Activated naive CD8-positive, alpha-beta T cell treated with anti-CD3 and anti-CD28 coated beads for 36 hours (primary cell): ENCODE measurements at regions not wholly inside any gene's neighbourhood (a gene's known extent, or its start where the extent isn't known, plus 50 kb on each side); places are given as distances from the start of the nearest gene placed in this dataset.

Source experiments
- DNase-seq: peaks from one replicate; pipeline ENCODE4 v3.0.0; 2021
- H3K27ac Mint-ChIP-seq: one replicate; pipeline ENCODE4 v1.8.0; 2022; ENCODE audit warnings: mild to moderate bottlenecking, moderate library complexity, mixed read lengths
- H3K27me3 Mint-ChIP-seq: one replicate; pipeline ENCODE4 v1.8.0; 2022; ENCODE audit warnings: mild to moderate bottlenecking, mixed read lengths
- H3K36me3 Mint-ChIP-seq: one replicate; pipeline ENCODE4 v1.8.0; 2021; ENCODE audit warnings: mild to moderate bottlenecking, mixed read lengths
- H3K4me1 Mint-ChIP-seq: one replicate; pipeline ENCODE4 v1.8.0; 2021; ENCODE audit warnings: mixed read lengths
- H3K4me3 Mint-ChIP-seq: one replicate; pipeline ENCODE4 v1.8.0; 2022; ENCODE audit warnings: mild to moderate bottlenecking, moderate library complexity, mixed read lengths
- H3K9me3 Mint-ChIP-seq: one replicate; pipeline ENCODE4 v1.8.0; 2022; ENCODE audit warnings: mixed read lengths

GRCh38 chr15:48016865-48017264 lies 103.9 kb upstream of the SLC24A5 start:
- H3K27me3 Mint-ChIP-seq: peaks cover 5% of the 10 kb centered on the region
- DNase-seq: no peak
- no peaks in the 10 kb centered on the region for H3K4me1 Mint-ChIP-seq
- H3K27ac Mint-ChIP-seq: no peak overlapping the region
- no peak overlapping the region for H3K4me3 Mint-ChIP-seq
- H3K36me3 Mint-ChIP-seq: no peaks in the 10 kb centered on the region
- H3K9me3 Mint-ChIP-seq: no peaks in the 10 kb centered on the region

DNA sequence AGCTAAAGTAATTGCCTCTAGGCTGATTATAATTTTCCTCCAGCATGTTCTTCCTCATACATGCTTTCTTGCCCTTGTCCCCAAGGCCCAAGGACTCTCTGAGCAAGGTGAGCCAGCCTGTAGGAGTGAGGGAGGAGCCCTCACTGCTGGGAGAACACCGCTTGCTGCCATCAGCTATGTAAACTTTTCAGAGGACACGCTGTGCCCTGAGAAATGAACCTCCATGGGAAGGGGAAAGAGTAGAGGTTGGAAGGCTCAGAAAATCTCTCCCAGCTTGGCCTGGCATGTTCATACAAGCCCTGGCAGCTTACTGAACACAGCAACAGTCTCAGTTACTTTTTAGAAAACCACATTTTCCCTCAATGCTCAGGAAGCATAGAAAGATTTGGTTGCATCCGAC lies 103.0 kb upstream of the SLC24A5 start:
- Mint-ChIP-seq H3K36me3 (no peaks in the 10 kb centered on the region), H3K27me3 (peaks cover 5% of the 10 kb centered on the region), H3K4me1 (no peaks in the 10 kb centered on the region), H3K9me3 (no peaks in the 10 kb centered on the region), H3K27ac (no peak overlapping the region), H3K4me3 (no peak overlapping the region)
- no peak for DNase-seq

- Mint-ChIP-seq H3K4me3 (no peak overlapping the region), H3K4me1 (no peaks in the 10 kb centered on the region), H3K36me3 (no peaks in the 10 kb centered on the region), H3K9me3 (no peaks in the 10 kb centered on the region), H3K27me3 (peaks cover under 1% of the 10 kb centered on the region), H3K27ac (no peak overlapping the region)
- no peak for DNase-seq
Measured at GRCh38 chr15:48020166-48020565, 100.6 kb upstream of the SLC24A5 start.

GRCh38 chr15:48021336-48022086 lies 99.3 kb upstream of the SLC24A5 start:
- DNase-seq: no peak
- Mint-ChIP-seq H3K36me3 (no peaks in the 10 kb centered on the region), H3K27ac (no peak overlapping the region), H3K9me3 (no peaks in the 10 kb centered on the region), H3K4me1 (no peaks in the 10 kb centered on the region), H3K27me3 (peaks cover 5% of the 10 kb centered on the region), H3K4me3 (no peak overlapping the region)

DNA sequence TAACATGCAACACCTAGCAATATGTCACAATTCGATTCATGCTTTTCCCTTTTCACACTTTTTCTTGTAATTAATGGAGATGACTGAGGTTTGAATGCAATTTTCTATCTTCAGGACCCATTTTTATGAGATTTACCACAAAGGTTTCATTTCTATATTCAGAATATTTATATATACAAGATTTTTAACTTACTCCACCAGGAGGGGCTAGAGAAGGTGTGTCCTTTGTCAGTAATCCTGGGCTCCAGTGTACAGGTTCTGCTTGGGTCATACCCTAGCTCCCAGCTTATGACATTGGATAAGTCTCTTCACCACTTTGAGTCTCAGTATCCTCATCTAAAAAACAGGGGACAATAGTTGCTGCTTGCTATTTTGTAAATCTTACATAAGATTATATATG lies 95.7 kb upstream of the SLC24A5 start:
- no peak for DNase-seq
- Mint-ChIP-seq H3K4me3 (no peak overlapping the region), H3K4me1 (no peaks in the 10 kb centered on the region), H3K27me3 (peaks cover 6% of the 10 kb centered on the region), H3K36me3 (no peaks in the 10 kb centered on the region), H3K9me3 (no peaks in the 10 kb centered on the region), H3K27ac (no peak overlapping the region)

DNA sequence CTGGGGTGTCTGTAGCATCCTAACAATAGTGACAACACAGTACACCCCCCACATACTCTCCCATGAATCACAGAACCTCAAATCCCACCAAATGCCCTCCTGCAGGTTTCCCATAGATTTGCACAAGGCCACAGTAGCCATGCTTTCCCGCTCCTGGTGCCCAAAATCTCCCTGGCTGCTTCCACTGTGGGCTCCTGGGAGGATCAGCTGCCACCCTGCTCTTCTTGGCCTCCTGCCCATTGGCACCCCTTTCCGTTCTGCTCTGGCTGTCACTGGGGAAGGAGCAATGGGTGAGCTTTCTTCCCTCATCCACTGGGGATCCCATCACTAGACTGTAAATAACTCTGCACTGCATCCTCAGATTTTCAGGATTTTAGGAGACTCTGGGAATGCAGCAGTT lies 92.1 kb upstream of the SLC24A5 start:
- H3K4me1 Mint-ChIP-seq: no peaks in the 10 kb centered on the region
- H3K9me3 Mint-ChIP-seq: no peaks in the 10 kb centered on the region
- no peaks in the 10 kb centered on the region for H3K36me3 Mint-ChIP-seq
- no peak overlapping the region for H3K27ac Mint-ChIP-seq
- no peak overlapping the region for H3K4me3 Mint-ChIP-seq
- no peak for DNase-seq
- peaks cover 16% of the 10 kb centered on the region for H3K27me3 Mint-ChIP-seq

- Mint-ChIP-seq H3K27me3 (peaks cover 16% of the 10 kb centered on the region), H3K9me3 (no peaks in the 10 kb centered on the region), H3K27ac (no peak overlapping the region), H3K4me1 (no peaks in the 10 kb centered on the region), H3K36me3 (no peaks in the 10 kb centered on the region), H3K4me3 (no peak overlapping the region)
- no peak for DNase-seq
Measured at GRCh38 chr15:48029642-48030041, 91.1 kb upstream of the SLC24A5 start.

GRCh38 chr15:48031466-48031865 lies 89.3 kb upstream of the SLC24A5 start:
- H3K27ac Mint-ChIP-seq: no peak overlapping the region
- no peaks in the 10 kb centered on the region for H3K9me3 Mint-ChIP-seq
- H3K4me1 Mint-ChIP-seq: no peaks in the 10 kb centered on the region
- H3K27me3 Mint-ChIP-seq: peaks cover 12% of the 10 kb centered on the region
- no peak for DNase-seq
- H3K4me3 Mint-ChIP-seq: no peak overlapping the region
- H3K36me3 Mint-ChIP-seq: no peaks in the 10 kb centered on the region

DNA sequence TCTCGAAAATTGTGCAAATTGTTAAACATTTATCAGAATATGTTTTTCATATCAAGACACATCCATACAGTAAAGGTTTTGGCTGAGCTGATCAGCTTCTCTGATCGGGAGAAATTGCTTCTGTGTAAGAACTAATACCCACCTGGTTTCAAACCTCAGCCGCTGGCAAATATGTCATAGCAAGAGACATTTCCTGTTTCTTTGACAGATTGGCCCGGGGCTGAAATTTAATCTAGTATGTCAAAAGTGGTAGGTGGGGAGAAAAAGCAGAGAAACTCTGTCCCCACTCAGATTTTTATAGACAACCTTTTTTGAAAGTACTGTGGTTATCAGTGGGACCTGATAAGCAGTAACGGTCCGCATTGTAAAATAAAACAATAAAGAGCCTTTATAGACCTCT lies 88.8 kb upstream of the SLC24A5 start:
- Mint-ChIP-seq H3K36me3 (no peaks in the 10 kb centered on the region), H3K4me3 (no peak overlapping the region), H3K9me3 (no peaks in the 10 kb centered on the region), H3K4me1 (no peaks in the 10 kb centered on the region), H3K27me3 (peaks cover 11% of the 10 kb centered on the region), H3K27ac (no peak overlapping the region)
- DNase-seq: no peak

GRCh38 chr15:48032911-48033310 lies 87.9 kb upstream of the SLC24A5 start:
- Mint-ChIP-seq H3K9me3 (no peaks in the 10 kb centered on the region), H3K4me3 (no peak overlapping the region), H3K27ac (no peak overlapping the region), H3K27me3 (peaks cover 16% of the 10 kb centered on the region), H3K4me1 (no peaks in the 10 kb centered on the region), H3K36me3 (no peaks in the 10 kb centered on the region)
- DNase-seq: no peak

DNA sequence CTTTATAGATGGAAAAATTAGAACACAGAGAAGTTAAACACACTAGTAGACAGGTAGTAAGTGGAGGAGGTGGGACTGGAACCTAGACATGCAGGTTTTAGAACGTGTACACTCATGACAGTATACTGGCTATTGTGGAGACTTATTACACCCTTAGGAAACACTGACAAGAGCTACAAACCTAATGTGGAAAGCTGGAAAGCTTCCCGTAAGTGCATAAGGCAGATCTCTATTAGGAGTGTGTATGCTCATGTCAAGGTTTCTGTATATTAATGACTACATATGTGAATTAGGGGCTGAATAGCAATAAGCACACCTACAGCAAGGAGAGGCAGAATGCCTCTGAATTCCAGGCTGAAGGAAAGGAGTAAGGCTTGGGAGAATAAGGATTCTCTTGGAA lies 82.6 kb upstream of the SLC24A5 start:
- DNase-seq: no peak
- Mint-ChIP-seq H3K4me1 (no peaks in the 10 kb centered on the region), H3K36me3 (no peaks in the 10 kb centered on the region), H3K9me3 (no peaks in the 10 kb centered on the region), H3K27me3 (peaks cover 14% of the 10 kb centered on the region), H3K4me3 (no peak overlapping the region), H3K27ac (no peak overlapping the region)

DNA sequence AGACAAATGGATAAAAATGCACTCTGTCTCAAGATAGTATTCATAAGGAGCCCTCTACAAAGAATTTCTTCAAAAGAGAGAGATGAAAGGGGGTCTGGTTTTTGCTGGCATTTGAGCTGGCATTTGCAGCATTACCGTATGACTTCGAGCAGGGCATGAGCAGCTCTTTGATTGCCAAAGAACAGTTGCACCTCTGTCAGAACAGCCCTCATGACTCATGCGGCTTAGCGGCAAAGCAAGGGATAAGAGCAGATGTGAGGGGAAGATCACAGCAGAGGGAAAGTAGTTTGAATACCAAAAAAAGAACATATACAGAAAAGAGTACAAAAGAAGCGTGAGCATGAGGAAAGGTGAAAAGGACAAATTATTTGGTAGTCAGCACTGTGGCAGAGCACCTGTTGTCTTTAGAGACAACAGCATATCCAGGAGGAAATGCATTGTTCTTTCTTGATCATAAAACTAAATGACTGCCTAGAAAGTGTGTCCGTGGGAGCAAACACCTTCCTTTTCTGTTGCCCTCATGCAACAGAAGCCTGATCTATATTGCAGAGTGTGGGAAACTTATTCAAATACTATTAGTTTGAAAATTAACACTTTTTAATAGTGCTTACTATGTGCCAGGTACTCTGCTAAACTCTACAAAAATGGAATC lies 80.5 kb upstream of the SLC24A5 start:
- Mint-ChIP-seq H3K27me3 (peaks cover 14% of the 10 kb centered on the region), H3K36me3 (no peaks in the 10 kb centered on the region), H3K4me1 (no peaks in the 10 kb centered on the region), H3K27ac (no peak overlapping the region), H3K9me3 (no peaks in the 10 kb centered on the region), H3K4me3 (no peak overlapping the region)
- DNase-seq: no peak

GRCh38 chr15:48041454-48041853 lies 79.3 kb upstream of the SLC24A5 start:
- DNase-seq: no peak
- no peak overlapping the region for H3K4me3 Mint-ChIP-seq
- H3K36me3 Mint-ChIP-seq: no peaks in the 10 kb centered on the region
- H3K27ac Mint-ChIP-seq: no peak overlapping the region
- H3K9me3 Mint-ChIP-seq: no peaks in the 10 kb centered on the region
- peaks cover 14% of the 10 kb centered on the region for H3K27me3 Mint-ChIP-seq
- no peaks in the 10 kb centered on the region for H3K4me1 Mint-ChIP-seq

DNA sequence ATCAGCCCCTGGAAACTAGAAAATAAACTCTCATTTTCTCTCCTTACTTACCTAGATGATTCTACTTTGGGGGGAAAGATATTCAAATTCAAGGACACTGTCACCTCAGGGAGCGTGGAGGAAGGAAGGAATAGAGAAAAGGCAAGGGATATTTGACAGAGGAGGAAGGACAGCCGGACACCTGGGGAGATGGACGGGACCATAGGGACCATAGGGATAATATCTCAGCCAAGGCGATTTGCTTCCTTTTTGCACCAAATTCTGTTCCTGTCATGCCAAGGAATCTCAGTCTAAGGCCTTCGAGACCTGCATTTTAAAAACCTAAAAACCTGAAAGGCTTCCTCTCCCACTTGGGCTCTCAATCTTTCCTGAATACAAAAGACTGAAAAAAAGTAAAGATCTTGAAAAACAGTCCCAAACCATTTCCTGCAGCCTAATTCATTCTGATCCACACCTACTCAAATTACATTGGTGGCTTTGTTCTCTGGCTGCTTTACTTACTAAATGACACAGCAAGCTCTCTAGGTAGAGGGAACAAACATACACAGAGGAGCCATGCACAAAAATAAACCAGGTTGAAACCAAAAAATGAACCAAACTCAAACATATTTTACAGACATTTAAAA lies 73.9 kb upstream of the SLC24A5 start:
- H3K9me3 Mint-ChIP-seq: no peaks in the 10 kb centered on the region
- peaks cover 6% of the 10 kb centered on the region for H3K27me3 Mint-ChIP-seq
- DNase-seq: no peak
- H3K4me3 Mint-ChIP-seq: no peak overlapping the region
- H3K4me1 Mint-ChIP-seq: no peaks in the 10 kb centered on the region
- H3K27ac Mint-ChIP-seq: no peak overlapping the region
- no peaks in the 10 kb centered on the region for H3K36me3 Mint-ChIP-seq

- Mint-ChIP-seq H3K4me1 (no peaks in the 10 kb centered on the region), H3K27ac (no peak overlapping the region), H3K27me3 (peaks cover 16% of the 10 kb centered on the region), H3K4me3 (no peak overlapping the region), H3K36me3 (no peaks in the 10 kb centered on the region), H3K9me3 (peaks cover 6% of the 10 kb centered on the region)
- DNase-seq: no peak
Measured at GRCh38 chr15:48049736-48050135, 71.1 kb upstream of the SLC24A5 start.

GRCh38 chr15:48052946-48053345 lies 67.8 kb upstream of the SLC24A5 start:
- no peaks in the 10 kb centered on the region for H3K36me3 Mint-ChIP-seq
- peaks cover 19% of the 10 kb centered on the region for H3K27me3 Mint-ChIP-seq
- H3K9me3 Mint-ChIP-seq: peaks cover 10% of the 10 kb centered on the region
- no peak overlapping the region for H3K4me3 Mint-ChIP-seq
- no peak overlapping the region for H3K27ac Mint-ChIP-seq
- no peaks in the 10 kb centered on the region for H3K4me1 Mint-ChIP-seq
- DNase-seq: no peak
